MM.1S (cell line): ENCODE measurements at regions not wholly inside any gene's neighbourhood (a gene's known extent, or its start where the extent isn't known, plus 50 kb on each side); places are given as distances from the start of the nearest gene placed in this dataset.

Experiments used
- DNase-seq: peaks from one replicate; pipeline ENCODE4 v3.0.0-alpha.2; 2015
- H2AFZ ChIP-seq: fragments of 300-600 bp; sonication (generic); 2 replicates; pipeline ENCODE4 v1.6.0; 2016; ENCODE audit warnings: antibody characterized with exemption, low read length
- H3F3A ChIP-seq: fragments of 300-600 bp; sonication (generic); 2 replicates; pipeline ENCODE4 v1.6.1; 2016; ENCODE audit warnings: mild to moderate bottlenecking, antibody characterized with exemption, low read length, moderate library complexity, mixed read lengths; ENCODE audit not compliant: insufficient read depth
- H3K27ac ChIP-seq: fragments of 300-600 bp; sonication (generic); 2 replicates; pipeline ENCODE4 v1.5.1; 2016; ENCODE audit warnings: mild to moderate bottlenecking, low read length
- H3K27me3 ChIP-seq: fragments of 300-600 bp; sonication (generic); replicated peaks from 2 replicates; pipeline ENCODE4 v1.6.0; 2016; ENCODE audit warnings: low read length; ENCODE audit not compliant: insufficient read depth
- H3K36me3 ChIP-seq: fragments of 300-600 bp; sonication (generic); replicated peaks from 2 replicates; pipeline ENCODE4 v1.6.1; 2016; ENCODE audit warnings: mild to moderate bottlenecking, low read length, mixed read lengths; ENCODE audit not compliant: insufficient read depth
- H3K4me1 ChIP-seq: fragments of 300-600 bp; sonication (generic); 2 replicates; pipeline ENCODE4 v1.6.1; 2016; ENCODE audit warnings: low read length, mixed read lengths
- H3K4me2 ChIP-seq: fragments of 300-600 bp; sonication (generic); 2 replicates; pipeline ENCODE4 v1.6.0; 2016; ENCODE audit warnings: low read depth, low read length
- H3K4me3 ChIP-seq: fragments of 300-600 bp; sonication (generic); 2 replicates; pipeline ENCODE4 v1.5.1; 2016; ENCODE audit warnings: low read length, mixed read lengths
- H3K79me2 ChIP-seq: fragments of 300-600 bp; sonication (generic); 2 replicates; pipeline ENCODE4 v1.6.1; 2016; ENCODE audit warnings: mixed run types, low read length, mixed read lengths
- H3K9ac ChIP-seq: fragments of 300-600 bp; sonication (generic); 2 replicates; pipeline ENCODE4 v1.6.1; 2016; ENCODE audit warnings: low read length, mixed read lengths
- H3K9me2 ChIP-seq: fragments of 300-600 bp; sonication (generic); replicated peaks from 2 replicates; pipeline ENCODE4 v1.6.1; 2016; ENCODE audit warnings: mild to moderate bottlenecking, low read length, mixed read lengths; ENCODE audit not compliant: insufficient read depth
- H3K9me3 ChIP-seq: fragments of 300-600 bp; sonication (generic); replicated peaks from 2 replicates; pipeline ENCODE4 v1.6.1; 2016; ENCODE audit warnings: mild to moderate bottlenecking, low read length, mixed read lengths; ENCODE audit not compliant: insufficient read depth
- H4K20me1 ChIP-seq: fragments of 300-600 bp; sonication (generic); 2 replicates; pipeline ENCODE4 v1.6.1; 2016; ENCODE audit warnings: mild to moderate bottlenecking, low read length, moderate library complexity, mixed read lengths; ENCODE audit not compliant: insufficient read depth
- EZH2 ChIP-seq: fragments of 300-600 bp; sonication (generic); optimal IDR thresholded peaks from 2 replicates; pipeline ENCODE3; 2017; ENCODE audit warnings: low read depth, mild to moderate bottlenecking, antibody characterized with exemption, low read length, mixed read lengths
- EZH2phosphoT487 ChIP-seq: fragments of 300-600 bp; sonication (generic); IDR thresholded peaks from 2 replicates; pipeline ENCODE4 v1.6.1; 2018; ENCODE audit warnings: antibody characterized with exemption, low read length
- TF ChIP-seq, protein P1 (sequence below): fragments of 300-600 bp; sonication (generic); IDR thresholded peaks from 2 replicates; pipeline ENCODE4 v1.5.1; 2016; ENCODE audit warnings: antibody characterized with exemption, low read length, mixed read lengths

DNA sequence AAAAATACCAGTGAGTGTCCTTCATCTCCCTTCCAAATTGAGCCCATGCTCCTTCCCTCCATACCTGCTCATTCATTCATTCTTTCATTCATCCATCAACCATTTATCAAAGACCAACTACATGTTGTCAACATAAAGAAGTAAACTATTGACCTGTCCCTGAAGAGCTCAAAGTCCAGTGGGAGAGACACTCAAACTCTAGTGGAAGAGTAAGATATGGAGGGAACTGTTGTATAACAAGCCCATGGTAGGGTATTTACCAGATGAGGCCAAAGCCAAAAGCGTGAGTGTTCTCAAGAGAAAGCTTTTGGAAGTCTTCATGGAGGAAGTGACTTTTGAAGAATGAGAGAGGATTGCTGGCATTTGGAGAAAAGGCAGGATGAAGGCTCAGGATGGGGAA lies 163.4 kb upstream of the SPACA1 start:
- Histone ChIP-seq H3K4me1 (peaks cover 8% of the 10 kb centered on the region), H3K4me2 (no peak overlapping the region), H2AFZ (no peak overlapping the region), H3K27ac (no peak overlapping the region), H3K4me3 (no peak overlapping the region), H3K9me2 (no peaks in the 10 kb centered on the region), H3K9me3 (no peaks in the 10 kb centered on the region), H3F3A (no peaks in the 10 kb centered on the region), H4K20me1 (no peaks in the 10 kb centered on the region), H3K79me2 (no peaks in the 10 kb centered on the region), H3K27me3 (no peaks in the 10 kb centered on the region), H3K36me3 (no peaks in the 10 kb centered on the region), H3K9ac (no peak overlapping the region)
- DNase-seq = no peak
- TF ChIP-seq EZH2 (no peak), EZH2phosphoT487 (no peak)
- TF ChIP-seq, protein P1, sequence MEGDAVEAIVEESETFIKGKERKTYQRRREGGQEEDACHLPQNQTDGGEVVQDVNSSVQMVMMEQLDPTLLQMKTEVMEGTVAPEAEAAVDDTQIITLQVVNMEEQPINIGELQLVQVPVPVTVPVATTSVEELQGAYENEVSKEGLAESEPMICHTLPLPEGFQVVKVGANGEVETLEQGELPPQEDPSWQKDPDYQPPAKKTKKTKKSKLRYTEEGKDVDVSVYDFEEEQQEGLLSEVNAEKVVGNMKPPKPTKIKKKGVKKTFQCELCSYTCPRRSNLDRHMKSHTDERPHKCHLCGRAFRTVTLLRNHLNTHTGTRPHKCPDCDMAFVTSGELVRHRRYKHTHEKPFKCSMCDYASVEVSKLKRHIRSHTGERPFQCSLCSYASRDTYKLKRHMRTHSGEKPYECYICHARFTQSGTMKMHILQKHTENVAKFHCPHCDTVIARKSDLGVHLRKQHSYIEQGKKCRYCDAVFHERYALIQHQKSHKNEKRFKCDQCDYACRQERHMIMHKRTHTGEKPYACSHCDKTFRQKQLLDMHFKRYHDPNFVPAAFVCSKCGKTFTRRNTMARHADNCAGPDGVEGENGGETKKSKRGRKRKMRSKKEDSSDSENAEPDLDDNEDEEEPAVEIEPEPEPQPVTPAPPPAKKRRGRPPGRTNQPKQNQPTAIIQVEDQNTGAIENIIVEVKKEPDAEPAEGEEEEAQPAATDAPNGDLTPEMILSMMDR = no peak

DNA sequence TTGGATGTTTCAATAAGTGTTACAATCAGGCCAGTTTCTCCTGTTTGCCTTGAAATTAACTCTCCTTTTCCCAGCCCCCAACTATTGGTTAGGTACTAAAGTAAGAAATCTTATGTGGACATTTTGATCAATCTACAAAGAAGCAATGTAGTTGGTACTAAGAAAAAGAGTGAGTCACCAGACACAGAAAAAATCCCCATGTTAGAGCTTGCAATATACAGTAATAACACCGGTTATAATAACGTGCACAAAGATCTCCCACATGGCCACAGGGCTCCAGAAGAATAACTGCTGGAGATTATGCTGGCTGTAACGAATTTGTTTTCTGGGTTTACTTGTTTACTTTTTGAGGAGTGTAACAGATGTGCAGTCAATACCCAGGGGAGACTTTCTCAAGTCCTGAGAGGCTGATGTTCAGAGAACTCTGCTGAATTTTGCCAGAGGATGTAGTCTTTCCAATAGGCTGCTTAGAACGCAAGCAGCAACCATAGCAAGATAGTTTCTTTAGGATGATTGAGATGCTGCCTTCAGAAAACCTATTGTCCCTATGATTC lies 166.2 kb upstream of the SPACA1 start:
- TF ChIP-seq EZH2 = no peak
- TF ChIP-seq, protein P1 = no peak
- no peak for TF ChIP-seq EZH2phosphoT487
- Histone ChIP-seq H3K27ac (no peak overlapping the region), H3K27me3 (no peaks in the 10 kb centered on the region), H3K4me3 (no peak overlapping the region), H3F3A (no peaks in the 10 kb centered on the region), H3K9ac (no peak overlapping the region), H3K9me2 (no peaks in the 10 kb centered on the region), H3K79me2 (no peaks in the 10 kb centered on the region), H3K4me2 (no peak overlapping the region), H3K36me3 (no peaks in the 10 kb centered on the region), H2AFZ (no peak overlapping the region), H3K9me3 (no peaks in the 10 kb centered on the region), H4K20me1 (no peaks in the 10 kb centered on the region), H3K4me1 (peaks cover 12% of the 10 kb centered on the region)
- no peak for DNase-seq

DNA sequence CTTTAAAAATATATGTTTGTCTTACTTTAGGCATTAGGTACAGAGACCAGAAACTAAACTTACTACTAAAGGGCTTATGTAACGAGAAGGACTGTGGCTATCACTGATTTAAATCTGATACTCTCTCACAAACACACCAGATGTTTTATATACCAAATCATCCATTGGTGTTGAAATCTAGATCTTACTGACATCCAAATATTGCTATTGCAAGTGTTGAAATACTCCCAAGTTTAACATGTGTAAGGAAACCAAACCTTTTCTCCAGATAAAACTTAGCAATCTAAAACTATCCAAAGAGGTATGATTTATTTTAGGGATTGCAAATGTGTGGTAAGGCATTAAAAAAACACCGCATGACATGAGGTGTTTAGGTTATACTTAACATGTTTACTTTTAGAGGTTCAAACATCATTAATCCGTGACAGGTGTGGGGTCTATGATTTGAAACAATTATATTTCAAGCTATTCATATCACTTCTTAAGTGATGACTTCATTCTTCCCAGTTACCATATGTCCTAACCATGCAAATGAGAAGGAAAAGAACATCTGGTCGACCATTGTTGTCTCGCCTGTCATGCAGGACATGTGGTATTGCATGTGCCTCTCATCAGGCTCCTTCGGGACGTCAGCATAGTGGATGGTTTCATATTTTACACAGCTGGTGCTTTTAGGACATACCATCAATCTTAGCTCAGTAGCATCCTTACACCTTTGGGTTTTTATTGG lies 168.3 kb upstream of the SPACA1 start:
- no peak overlapping the region for H3K4me3 ChIP-seq
- peaks cover 12% of the 10 kb centered on the region for H3K4me1 ChIP-seq
- H3K79me2 ChIP-seq = no peaks in the 10 kb centered on the region
- H3K36me3 ChIP-seq = no peaks in the 10 kb centered on the region
- peak; percentile 48 for DNase-seq
- no peaks in the 10 kb centered on the region for H4K20me1 ChIP-seq
- no peaks in the 10 kb centered on the region for H3F3A ChIP-seq
- H2AFZ ChIP-seq = no peak overlapping the region
- peak overlapping the region; percentile 31; the same call in 1 of the 2 replicates for H3K27ac ChIP-seq
- H3K4me2 ChIP-seq = no peak overlapping the region
- no peak for TF ChIP-seq EZH2
- TF ChIP-seq, protein P1 = no peak
- no peak for TF ChIP-seq EZH2phosphoT487
- no peaks in the 10 kb centered on the region for H3K9me3 ChIP-seq
- H3K9ac ChIP-seq = no peak overlapping the region
- H3K27me3 ChIP-seq = no peaks in the 10 kb centered on the region
- no peaks in the 10 kb centered on the region for H3K9me2 ChIP-seq
